Mesenteric fat pad (tissue), 1 donor: ENCODE measurements at regions not wholly inside any gene's neighbourhood (a gene's known extent, or its start where the extent isn't known, plus 50 kb on each side); places are given as distances from the start of the nearest gene placed in this dataset.

Experiments used
- DNase-seq: peaks from one replicate; pipeline ENCODE4 v3.0.0-alpha.2; 2020; ENCODE audit warnings: low spot score
- donor health status: DM: yes; HTN: yes; CAD: no.

DNA sequence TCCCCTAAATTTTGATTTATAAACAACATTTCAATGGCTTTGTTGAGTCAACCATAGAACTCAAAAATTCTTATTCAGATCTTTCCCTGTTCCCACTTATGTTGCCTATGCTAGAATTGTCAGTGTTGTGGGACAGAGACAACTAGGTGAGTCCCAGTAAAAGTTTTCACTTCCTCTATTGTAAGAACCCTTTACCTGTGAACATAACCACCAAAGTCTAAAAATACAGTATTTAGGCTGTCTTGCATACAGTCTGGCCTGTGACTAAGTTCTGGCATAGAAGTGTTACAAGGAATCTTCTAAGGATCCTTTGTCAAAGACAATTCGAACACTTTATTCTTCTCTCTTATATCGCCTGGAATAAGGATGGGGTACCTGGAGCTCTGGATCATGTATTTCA is 1047.9 kb upstream of the NCAM2 start:
- no peak for DNase-seq

- no peak for DNase-seq
Observed at GRCh38 chr21:19969156-19969555, 1029.1 kb upstream of the NCAM2 start.

DNA sequence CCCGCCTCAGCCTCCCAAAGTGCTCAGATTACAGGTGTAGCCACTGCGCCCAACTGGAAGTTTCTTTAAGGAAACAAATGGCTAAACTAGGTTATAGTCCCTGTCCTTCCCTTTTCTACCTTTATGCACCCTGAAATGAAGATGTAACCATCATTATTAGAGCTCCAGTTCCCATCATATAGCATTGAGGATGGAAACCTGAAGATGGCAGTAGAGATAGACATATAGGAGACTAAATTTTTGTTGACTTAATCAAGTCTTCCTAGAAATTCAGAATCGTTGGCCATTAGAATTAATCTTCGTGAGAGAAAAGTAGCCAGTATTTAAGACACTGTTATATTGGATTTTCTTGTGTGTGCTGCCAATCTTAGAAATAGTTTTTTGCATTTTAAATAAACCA is 1016.3 kb upstream of the NCAM2 start:
- no peak for DNase-seq

- DNase-seq: no peak
Observed at GRCh38 chr21:19986396-19986795, 1011.8 kb upstream of the NCAM2 start.

DNA sequence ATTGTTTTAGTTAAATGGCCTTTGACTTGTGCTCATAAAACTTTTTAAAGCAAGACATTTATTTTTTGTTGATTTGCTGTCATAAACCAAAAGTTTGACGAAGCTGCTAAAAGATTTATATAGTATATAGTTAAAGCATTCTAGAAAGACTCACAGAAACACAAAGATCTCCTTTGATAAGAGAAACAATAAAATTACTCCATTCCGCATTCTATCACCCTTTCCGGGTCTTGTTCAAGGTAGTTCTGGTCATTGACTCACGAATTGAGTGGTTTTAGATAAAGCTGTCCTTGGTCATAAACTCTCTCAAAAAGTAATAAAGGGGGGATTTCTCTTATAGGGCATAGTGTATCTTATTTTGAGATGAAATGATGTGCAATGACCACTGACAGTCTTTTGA is 1010.5 kb upstream of the NCAM2 start:
- no peak for DNase-seq

DNA sequence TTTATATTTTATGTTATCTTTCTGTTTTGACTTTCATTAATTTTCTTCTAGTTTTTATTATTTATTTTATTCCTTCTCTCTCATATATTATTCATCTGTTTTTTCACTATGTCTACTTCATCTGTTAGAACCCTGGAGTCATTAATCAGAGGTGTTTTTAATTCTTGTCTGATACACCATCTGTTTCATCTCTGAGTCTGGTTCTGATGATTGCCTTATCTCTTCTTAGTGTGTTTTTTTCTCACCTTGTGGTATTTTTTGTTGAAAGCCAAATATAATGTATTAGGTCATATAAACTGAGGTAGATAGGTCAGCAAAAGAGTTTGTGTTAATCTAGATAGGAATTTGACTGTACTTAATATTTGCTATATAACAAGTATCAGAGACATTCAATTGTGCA is 1005.7 kb upstream of the NCAM2 start:
- no peak for DNase-seq

DNA sequence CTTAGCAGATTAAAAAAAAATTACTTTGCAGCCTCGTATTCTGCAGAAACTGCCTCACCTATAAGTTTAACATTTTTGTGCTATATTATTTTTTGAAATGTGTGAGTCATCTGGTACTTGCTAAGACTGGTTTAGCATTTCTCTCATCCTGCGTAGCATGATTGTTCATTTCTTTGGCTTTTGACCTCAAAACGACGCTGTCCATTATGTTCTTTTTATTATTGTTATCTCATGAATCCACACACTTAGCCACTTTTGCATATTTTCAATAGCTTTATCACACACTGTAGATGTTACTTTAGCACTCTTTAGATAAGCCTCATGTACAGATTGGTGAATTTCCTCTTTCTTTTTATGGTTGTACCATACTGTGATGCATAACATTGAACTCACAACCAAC is 1004.9 kb upstream of the NCAM2 start:
- no peak for DNase-seq

DNA sequence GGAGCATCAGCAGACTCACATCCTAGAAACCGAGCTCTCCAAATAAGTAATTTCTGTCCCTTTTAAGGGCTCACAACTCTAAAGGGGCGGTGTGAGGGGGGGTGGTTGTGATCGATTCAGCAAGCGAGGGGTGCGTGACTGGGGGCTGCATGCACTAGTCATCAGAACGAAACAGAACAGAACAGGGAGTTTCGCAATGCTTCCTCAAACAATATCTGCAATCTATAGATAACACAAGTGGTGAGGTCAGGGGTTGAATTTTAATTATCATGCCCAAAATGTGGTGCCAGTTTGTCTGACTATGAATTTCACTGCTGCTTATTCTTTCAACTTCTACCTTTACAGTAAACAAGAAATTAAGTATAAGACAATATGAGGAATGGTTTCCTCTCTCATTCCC is 1003.0 kb upstream of the NCAM2 start:
- DNase-seq: no peak

DNA sequence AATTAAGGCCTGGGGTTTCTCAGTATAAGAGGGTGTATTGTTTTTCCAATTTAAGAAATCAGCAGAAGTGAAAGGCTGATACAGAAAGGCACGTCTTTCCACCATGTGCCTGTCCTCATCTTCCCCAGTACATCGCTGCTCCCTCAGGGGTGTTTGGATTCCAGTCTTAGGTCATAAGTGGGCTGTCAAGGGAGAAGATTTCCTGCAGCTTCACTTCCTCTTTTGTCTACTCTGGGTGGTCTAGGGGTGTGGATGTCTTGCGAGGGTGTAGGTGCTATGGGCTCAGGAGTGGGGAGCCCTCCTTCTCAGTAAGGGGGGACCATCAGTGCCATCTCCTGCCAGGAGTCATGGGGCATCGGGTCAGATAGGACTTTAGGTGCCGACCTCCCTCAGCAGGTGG is 999.8 kb upstream of the NCAM2 start:
- DNase-seq: no peak

DNA sequence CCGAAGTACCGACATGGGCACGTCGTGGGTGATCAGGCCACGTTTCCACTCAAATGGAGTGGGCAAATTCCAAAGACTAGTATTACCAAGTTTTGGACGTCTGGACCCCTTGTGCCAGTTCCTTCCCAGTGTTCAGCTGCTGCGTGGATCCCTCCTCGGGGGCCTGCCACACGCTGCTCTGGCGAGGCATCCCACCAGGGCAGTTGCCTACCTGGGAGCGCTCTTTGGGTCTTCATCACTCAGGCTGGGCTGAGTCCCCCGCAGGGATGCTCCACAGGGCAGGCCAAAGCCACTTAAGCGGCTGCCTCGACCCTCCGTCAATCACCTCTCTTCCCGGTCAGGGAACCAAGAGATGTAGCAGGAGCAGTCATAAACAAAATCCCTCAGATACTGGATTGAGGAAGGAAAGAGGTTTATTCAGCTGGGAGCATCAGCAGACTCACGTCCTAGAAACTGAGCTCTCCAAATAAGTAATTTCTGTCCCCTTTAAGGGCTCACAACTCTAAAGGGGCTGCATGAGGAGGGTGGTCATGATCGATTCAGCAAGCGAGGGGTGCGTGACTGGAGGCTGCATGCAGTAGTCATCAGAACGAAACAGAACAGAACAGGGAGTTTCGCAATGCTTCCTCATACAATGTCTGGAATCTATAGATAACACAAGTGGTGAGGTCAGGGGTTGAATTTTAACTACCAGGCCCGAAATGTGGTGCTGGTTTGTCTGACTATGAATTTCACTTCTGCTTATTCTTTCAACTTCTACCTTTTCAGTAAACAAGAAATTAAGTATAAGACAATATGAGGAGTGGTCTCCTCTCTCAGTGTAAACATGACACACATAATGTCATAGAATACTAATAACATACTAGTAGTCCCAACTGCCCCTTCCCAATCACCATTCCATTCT is 998.6 kb upstream of the NCAM2 start:
- DNase-seq: no peak

GRCh38 chr21:20004367-20004766 is 993.8 kb upstream of the NCAM2 start:
- no peak for DNase-seq

DNA sequence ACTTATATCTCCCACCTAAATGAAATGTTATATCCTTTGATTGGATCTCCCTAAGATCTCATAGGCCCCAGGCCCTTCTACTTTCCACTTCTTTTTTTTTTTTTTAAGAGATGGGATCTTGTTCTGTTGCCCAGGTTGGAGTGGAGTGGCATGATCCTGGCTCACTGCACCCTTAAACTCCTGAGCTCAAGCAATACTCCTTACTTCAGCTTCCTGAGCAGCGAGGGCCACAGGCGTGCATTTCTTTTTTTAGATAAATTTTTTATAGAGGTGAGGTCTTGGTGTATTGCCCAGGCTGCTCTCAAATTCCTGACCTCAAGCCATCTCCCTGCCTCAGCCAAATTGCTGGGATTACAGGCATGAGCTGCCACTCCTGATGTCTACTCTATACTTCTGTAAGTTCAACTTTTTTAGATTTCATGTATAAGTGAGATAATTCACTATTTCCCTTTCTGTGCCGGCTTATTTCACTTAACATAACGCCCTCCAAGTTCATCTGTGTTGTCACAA is 987.5 kb upstream of the NCAM2 start:
- no peak for DNase-seq

- no peak for DNase-seq
Observed at GRCh38 chr21:20013851-20014250, 984.4 kb upstream of the NCAM2 start.

- DNase-seq: no peak
Observed at GRCh38 chr21:20016435-20017005, 981.7 kb upstream of the NCAM2 start.

GRCh38 chr21:20020026-20020425 is 978.2 kb upstream of the NCAM2 start:
- no peak for DNase-seq

DNA sequence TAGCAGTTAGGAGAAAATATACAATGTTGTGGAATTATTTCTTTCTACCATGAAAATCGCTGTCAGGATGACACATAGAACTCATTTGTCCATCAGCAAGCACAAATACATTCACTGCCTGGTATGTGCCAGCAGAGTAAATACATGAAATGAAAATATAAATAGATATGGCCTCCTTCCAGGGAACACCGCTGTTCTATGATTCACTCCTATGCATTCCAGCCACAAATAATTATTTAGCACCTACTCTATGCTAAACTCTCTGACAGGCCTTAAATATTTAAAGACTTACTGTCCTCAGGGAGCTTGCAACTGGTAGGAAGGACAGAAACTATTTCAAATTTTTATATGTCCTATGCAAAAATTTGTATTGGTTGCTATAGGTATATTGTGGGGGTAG is 975.0 kb upstream of the NCAM2 start:
- no peak for DNase-seq

GRCh38 chr21:20024741-20025140 is 973.5 kb upstream of the NCAM2 start:
- DNase-seq: no peak

DNA sequence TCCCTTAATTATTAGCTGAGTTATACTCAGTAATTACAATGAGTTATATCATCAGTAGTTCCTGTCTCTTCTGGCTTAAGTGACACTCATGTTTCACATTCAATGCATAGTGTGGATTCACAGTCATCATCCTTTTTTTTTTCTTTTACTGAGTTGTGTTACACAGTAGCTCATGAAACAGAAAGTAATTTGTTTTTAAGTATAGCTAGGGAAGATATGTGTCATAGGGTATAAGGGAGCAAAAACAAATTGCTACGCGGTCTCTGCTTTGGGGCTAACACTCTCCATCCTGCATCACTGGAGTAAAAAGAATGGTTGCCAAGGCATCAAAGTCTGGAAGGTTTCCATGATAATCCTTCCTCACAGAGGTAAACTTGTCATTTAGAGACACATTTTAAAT is 971.7 kb upstream of the NCAM2 start:
- no peak for DNase-seq

DNA sequence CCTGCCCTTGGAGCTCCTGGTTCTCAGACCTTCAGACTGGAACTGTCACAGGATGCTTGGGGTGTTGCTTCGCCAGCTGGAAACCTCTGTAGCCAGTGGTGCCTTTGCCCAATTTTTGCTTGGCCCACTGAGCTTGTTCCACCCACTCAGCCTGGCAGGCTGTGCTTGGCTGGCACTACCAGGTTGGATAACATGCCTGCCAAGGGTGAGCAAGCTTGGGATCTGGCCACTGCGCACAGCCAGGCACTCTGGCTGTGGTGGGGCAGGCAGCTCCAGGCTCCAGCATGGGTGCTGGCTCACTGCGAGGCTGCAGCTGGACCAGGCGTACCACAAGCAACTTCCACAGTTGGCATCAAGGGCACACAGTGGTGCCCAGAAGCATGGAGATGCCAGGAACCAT is 967.8 kb upstream of the NCAM2 start:
- no peak for DNase-seq

GRCh38 chr21:20031807-20032206 is 966.4 kb upstream of the NCAM2 start:
- no peak for DNase-seq

DNA sequence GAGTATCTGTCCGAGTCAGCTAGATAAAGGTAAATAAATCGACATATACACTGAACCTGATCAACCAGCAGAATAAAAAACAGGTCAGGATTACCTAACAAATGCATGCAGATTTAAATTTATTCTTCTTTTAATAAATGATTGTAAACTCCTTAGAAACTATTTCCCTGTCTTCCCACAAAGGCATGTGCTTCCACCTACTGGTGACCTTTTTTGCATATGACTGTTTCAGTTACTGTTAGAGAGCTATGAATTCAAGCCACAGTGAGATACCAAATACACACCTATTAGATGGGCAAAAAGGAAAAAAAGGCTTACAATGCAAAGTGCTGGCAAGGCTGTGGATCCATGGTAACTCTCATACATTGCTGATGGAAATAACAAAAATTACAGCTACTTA is 957.4 kb upstream of the NCAM2 start:
- DNase-seq: no peak

DNA sequence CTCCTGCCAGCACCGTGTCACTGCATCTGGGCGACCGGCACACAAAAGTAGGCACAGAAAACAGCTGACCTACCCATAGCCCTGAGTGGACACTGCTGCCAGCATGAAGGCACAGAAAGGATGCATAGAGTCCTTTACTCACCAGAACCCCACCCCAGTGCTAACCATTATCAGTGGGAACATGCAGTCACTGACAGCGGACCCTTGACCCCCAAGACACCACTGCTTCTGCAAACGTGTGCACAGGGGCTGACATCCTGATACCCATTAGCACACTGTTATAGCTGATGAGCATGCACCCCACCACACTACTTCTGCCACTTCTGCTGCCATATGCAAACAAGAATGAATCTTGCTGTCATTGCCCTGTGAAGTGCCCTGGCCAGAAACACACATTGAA is 953.0 kb upstream of the NCAM2 start:
- no peak for DNase-seq
